IMR-90 (cell line): ENCODE measurements at regions not wholly inside any gene's neighbourhood (a gene's known extent, or its start where the extent isn't known, plus 50 kb on each side); places are given as distances from the start of the nearest gene placed in this dataset.

Experiments
- ATAC-seq: fragments of 200-7000 bp; cut with Tn5 transposase; 2 replicates; pipeline ENCODE4 v1.9.1; 2020; ENCODE audit warnings: low read depth, mild to moderate bottlenecking, moderate library complexity
- BruUV-seq: library from RNA; stranded (reverse); fragments of 400-500 nt; replicated peaks from 2 replicates; lab custom pipeline; 2021; lab: Mats Ljungman, UMichigan
- CTCF ChIA-PET: fragments of 300-600 bp; formaldehyde crosslinking; extraction: SDS; loops from one replicate; lab custom pipeline; 2021; ENCODE audit warnings: antibody characterized with exemption; lab: Yijun Ruan, JAX
- POLR2A ChIA-PET: fragments of 300-600 bp; sonication (Branson Sonifier 250); formaldehyde crosslinking; loops from one replicate; lab custom pipeline; 2022; ENCODE audit warnings: antibody characterized with exemption; ENCODE audit not compliant: unreplicated experiment; lab: Charles Lee
- DNase-seq: peaks from one replicate; pipeline ENCODE4 v3.0.0; 2013
- H2AFZ ChIP-seq: replicated peaks from 2 replicates; pipeline ENCODE3; 2013; ENCODE audit warnings: low read length, mild to moderate bottlenecking; ENCODE audit not compliant: poor library complexity
- H2AK5ac ChIP-seq: 2 replicates; pipeline ENCODE4 v1.6.1; 2013; ENCODE audit warnings: low read depth, low read length, inconsistent platforms
- H2AK9ac ChIP-seq: replicated peaks from 2 replicates; pipeline ENCODE3; 2013; ENCODE audit warnings: mild to moderate bottlenecking, low read depth, low read length, moderate library complexity; ENCODE audit not compliant: poor library complexity
- H2BK120ac ChIP-seq: 2 replicates; pipeline ENCODE4 v1.6.1; 2013; ENCODE audit warnings: low read depth, low read length, inconsistent platforms
- H2BK15ac ChIP-seq: 3 replicates; pipeline ENCODE4 v1.6.1; 2013; ENCODE audit warnings: low read depth, low read length, inconsistent platforms
- H2BK20ac ChIP-seq: 2 replicates; pipeline ENCODE4 v1.6.1; 2013; ENCODE audit warnings: low read depth, mild to moderate bottlenecking, inconsistent platforms, low read length, moderate library complexity
- H2BK5ac ChIP-seq: 2 replicates; pipeline ENCODE4 v1.6.1; 2013; ENCODE audit warnings: mild to moderate bottlenecking, low read depth, low read length, inconsistent platforms; ENCODE audit not compliant: poor library complexity, severe bottlenecking
- H3K14ac ChIP-seq: replicated peaks from 2 replicates; pipeline ENCODE4 v1.6.1; 2013; ENCODE audit warnings: low read depth, low read length, inconsistent platforms
- H3K18ac ChIP-seq: 2 replicates; pipeline ENCODE4 v1.6.1; 2013; ENCODE audit warnings: low read depth, low read length, control low read depth
- H3K23ac ChIP-seq: 2 replicates; pipeline ENCODE4 v1.6.1; 2013; ENCODE audit warnings: low read depth, low read length, inconsistent platforms
- H3K27ac ChIP-seq: 2 replicates; pipeline ENCODE4 v1.5.1; 2013; ENCODE audit warnings: mild to moderate bottlenecking, control low read depth, low read length; ENCODE audit not compliant: insufficient read depth
- H3K27me3 ChIP-seq: 2 replicates; pipeline ENCODE4 v1.6.1; 2013; ENCODE audit warnings: low read length; ENCODE audit not compliant: control insufficient read depth, insufficient read depth
- H3K36me3 ChIP-seq: 2 replicates; pipeline ENCODE4 v1.6.1; 2013; ENCODE audit warnings: low read length, mixed read lengths; ENCODE audit not compliant: control insufficient read depth, insufficient read depth
- H3K4ac ChIP-seq: 2 replicates; pipeline ENCODE4 v1.6.1; 2013; ENCODE audit warnings: low read depth, low read length, inconsistent platforms
- H3K4me1 ChIP-seq: 2 replicates; pipeline ENCODE4 v1.6.1; 2013; ENCODE audit warnings: low read length, mixed read lengths; ENCODE audit not compliant: control insufficient read depth, insufficient read depth
- H3K4me2 ChIP-seq: 2 replicates; pipeline ENCODE4 v1.6.1; 2013; ENCODE audit warnings: low read depth, mild to moderate bottlenecking, control low read depth, low read length, moderate library complexity
- H3K4me3 ChIP-seq: 2 replicates; pipeline ENCODE4 v1.5.1; 2013; ENCODE audit warnings: low read depth, mild to moderate bottlenecking, control low read depth, low read length, moderate library complexity; ENCODE audit not compliant: insufficient read depth
- H3K56ac ChIP-seq: 2 replicates; pipeline ENCODE4 v1.6.1; 2013; ENCODE audit warnings: low read length, inconsistent platforms; ENCODE audit not compliant: insufficient read depth; ENCODE audit errors: extremely low read depth
- H3K79me1 ChIP-seq, 2 experiments: 2 replicates each; pipeline ENCODE4 v1.6.1; 2013; ENCODE audit warnings: low read length in 2 of 2, inconsistent platforms in 1 of 2, low read depth in 1 of 2
- H3K9ac ChIP-seq: 2 replicates; pipeline ENCODE4 v1.6.1; 2013; ENCODE audit warnings: low read depth, low read length, control low read depth
- H3K9me1 ChIP-seq: 2 replicates; pipeline ENCODE4 v1.6.1; 2013; ENCODE audit warnings: low read length, inconsistent platforms; ENCODE audit not compliant: insufficient read depth
- H3K9me3 ChIP-seq: 2 replicates; pipeline ENCODE4 v1.6.1; 2013; ENCODE audit warnings: low read length; ENCODE audit not compliant: control insufficient read depth, insufficient read depth
- H4K20me1 ChIP-seq: 2 replicates; pipeline ENCODE4 v1.6.1; 2013; ENCODE audit warnings: low read length, inconsistent platforms; ENCODE audit not compliant: insufficient read depth
- H4K5ac ChIP-seq: 2 replicates; pipeline ENCODE4 v1.6.1; 2013; ENCODE audit warnings: mild to moderate bottlenecking, low read depth, low read length, control low read depth
- H4K8ac ChIP-seq, 2 experiments: 2 replicates each; pipeline ENCODE4 v1.6.1; 2013; ENCODE audit warnings: low read depth in 2 of 2, low read length in 2 of 2, control low read depth in 1 of 2, inconsistent platforms in 1 of 2
- H4K91ac ChIP-seq: 2 replicates; pipeline ENCODE4 v1.6.1; 2013; ENCODE audit warnings: low read depth, low read length, inconsistent platforms; ENCODE audit not compliant: insufficient read depth
- RCOR1 ChIP-seq: IDR thresholded peaks from 2 replicates; pipeline ENCODE4 v1.6.1; 2012; ENCODE audit warnings: mild to moderate bottlenecking, low read length, improper control_type of control experiment; ENCODE audit not compliant: insufficient replicate concordance
- WGBS, 2 experiments: methylation state at CpG; one replicate each; pipeline versions ENCODE4 v1.1.5 to v1.1.7; 2013; ENCODE audit warnings: missing lambda C conversion rate in 2 of 2; ENCODE audit not compliant: insufficient read length in 1 of 2; ENCODE audit errors: extremely low coverage in 2 of 2; 5-methylcytosine and 5-hydroxymethylcytosine counted together
- dilution Hi-C: fragments of 300-500 bp; cut with HindIII; formaldehyde crosslinking; loops from one replicate; pipeline ENCODE4 v1.14.3; 2018; ENCODE audit warnings: low sequenced_read_pairs; ENCODE audit not compliant: unreplicated experiment
- in situ Hi-C: fragments of 300-500 bp; cut with MboI; formaldehyde crosslinking; loops from 3 replicates; pipeline ENCODE4 v1.14.3; 2019; ENCODE audit warnings: low sequenced_read_pairs, inconsistent platforms, mixed read lengths
- intact Hi-C: fragments of 100-400 bp; cut with micrococcal nuclease; formaldehyde crosslinking; loops from 2 replicates; pipeline ENCODE4 v1.10.0; 2022

DNA sequence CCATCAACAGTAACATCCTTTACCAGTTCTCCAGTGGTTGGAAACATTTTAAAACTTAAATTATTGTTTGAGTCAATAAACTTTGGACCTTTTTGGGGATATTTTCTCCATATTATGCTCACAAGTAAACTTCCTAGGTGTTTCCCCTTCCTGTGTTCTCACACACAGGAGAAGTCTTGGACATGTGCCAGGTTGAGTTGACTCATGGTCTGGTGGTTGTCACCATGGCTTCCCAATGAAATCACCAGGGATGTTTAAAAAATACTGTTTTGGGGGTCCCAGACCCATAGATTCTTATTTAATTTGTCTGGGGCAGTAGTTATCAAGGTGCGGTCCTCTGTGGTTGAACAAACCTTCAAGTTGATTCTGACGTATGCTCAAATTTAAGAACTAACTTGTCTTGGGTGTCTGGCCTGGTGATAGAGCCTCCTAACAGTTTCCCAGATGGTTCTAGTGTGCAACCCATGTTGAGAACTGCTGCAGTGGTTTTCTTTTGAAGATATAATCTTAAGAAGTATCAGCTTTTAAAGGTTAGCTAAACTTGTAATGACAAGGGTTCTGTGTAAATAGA, 291.8 kb downstream of the EDEM1 start:
- H3K79me1 ChIP-seq = no peaks in the 10 kb centered on the region
- ChIA-PET CTCF (interaction anchor here (0.6 kb wide), 1 partner anchor 104 kb away, joined by 3 read pairs; no protein-coding TSS in a partner anchor), POLR2A (no interaction called here)
- H3K4me1 ChIP-seq = no peaks in the 10 kb centered on the region
- ATAC-seq (no peak), DNase-seq (no peak)
- H2AK5ac ChIP-seq = no peak overlapping the region
- no peak overlapping the region for H2BK120ac ChIP-seq
- WGBS, 2 experiments = 92% methylated on average over 2 of the region's 2 CpGs; no CpG with 5 or more reads in 1 of the 2 experiments
- H2AFZ ChIP-seq = no peak overlapping the region
- H3K18ac ChIP-seq = no peak overlapping the region
- TF ChIP-seq RCOR1 = no peak
- no peak overlapping the region for H2AK9ac ChIP-seq
- H3K4ac ChIP-seq = no peak overlapping the region
- intact Hi-C loops = no loop called here
- no peak overlapping the region for H3K23ac ChIP-seq
- H2BK20ac ChIP-seq = no peak overlapping the region
- H3K9ac ChIP-seq = no peak overlapping the region
- H2BK5ac ChIP-seq = no peak overlapping the region
- H4K8ac ChIP-seq = no peak overlapping the region
- no peak overlapping the region for H3K4me2 ChIP-seq
- H3K27ac ChIP-seq = no peak overlapping the region
- H3K27me3 ChIP-seq = no peaks in the 10 kb centered on the region
- no TSS peak for BruUV-seq
- no peaks in the 10 kb centered on the region for H3K9me1 ChIP-seq
- no peak overlapping the region for H4K5ac ChIP-seq
- H3K14ac ChIP-seq = no peak overlapping the region
- H3K9me3 ChIP-seq = peaks cover 5% of the 10 kb centered on the region; the same call in 1 of the 2 replicates
- dilution Hi-C loops = no loop called here
- in situ Hi-C loops = no loop called here
- no peaks in the 10 kb centered on the region for H3K36me3 ChIP-seq
- no peak overlapping the region for H2BK15ac ChIP-seq
- H3K4me3 ChIP-seq = no peak overlapping the region
- no peak overlapping the region for H4K91ac ChIP-seq
- no peaks in the 10 kb centered on the region for H4K20me1 ChIP-seq
- no peak overlapping the region for H3K56ac ChIP-seq
